H1 (cell line): ENCODE measurements at regions not wholly inside any gene's neighbourhood (a gene's known extent, or its start where the extent isn't known, plus 50 kb on each side); places are given as distances from the start of the nearest gene placed in this dataset.

Experiments used
- CTCF ChIA-PET: fragments of 300-600 bp; sonication (Branson Sonifier 250); formaldehyde crosslinking; loops from one replicate; lab custom pipeline; 2021; ENCODE audit not compliant: partially characterized antibody; lab: Charles Lee
- POLR2A ChIA-PET: fragments of 300-600 bp; sonication (Branson Sonifier 250); formaldehyde crosslinking; loops from one replicate; lab custom pipeline; 2021; ENCODE audit warnings: inconsistent platforms; ENCODE audit not compliant: partially characterized antibody; lab: Charles Lee
- DNase-seq, 2 experiments: peaks; one replicate each; pipeline versions ENCODE4 v3.0.0 to v3.0.0-alpha.2; 2010 to 2022; ENCODE audit warnings: low spot score in 2 of 2, low read depth in 1 of 2, mixed read lengths in 1 of 2
- FAIRE-seq: peaks from 2 replicates; lab custom pipeline; 2011; peaks lifted over from hg19 to GRCh38; lab: Jason Lieb, UNC
- H2AFZ ChIP-seq: 2 replicates; pipeline ENCODE4 v1.8.1; 2012; ENCODE audit warnings: low read length, inconsistent platforms
- H2AK5ac ChIP-seq: 2 replicates; pipeline ENCODE4 v1.6.1; 2013; ENCODE audit warnings: low read depth, low read length
- H2BK120ac ChIP-seq: replicated peaks from 2 replicates; pipeline ENCODE3; 2013; ENCODE audit warnings: low read depth, low read length, inconsistent platforms
- H2BK12ac ChIP-seq: 2 replicates; pipeline ENCODE4 v1.6.1; 2013; ENCODE audit warnings: low read depth, low read length
- H2BK15ac ChIP-seq: 2 replicates; pipeline ENCODE4 v1.6.1; 2013; ENCODE audit warnings: low read length
- H2BK20ac ChIP-seq: 2 replicates; pipeline ENCODE4 v1.6.1; 2013; ENCODE audit warnings: low read length
- H2BK5ac ChIP-seq: 2 replicates; pipeline ENCODE4 v1.6.1; 2013; ENCODE audit warnings: low read depth, low read length
- H3K14ac ChIP-seq: 2 replicates; pipeline ENCODE4 v1.6.1; 2013; ENCODE audit warnings: inconsistent platforms; ENCODE audit not compliant: insufficient read length
- H3K18ac ChIP-seq: 2 replicates; pipeline ENCODE4 v1.6.1; 2013; ENCODE audit warnings: low read length; ENCODE audit errors: extremely low read depth
- H3K23ac ChIP-seq: 2 replicates; pipeline ENCODE4 v1.6.1; 2013; ENCODE audit warnings: inconsistent platforms; ENCODE audit not compliant: insufficient read length
- H3K23me2 ChIP-seq: 2 replicates; pipeline ENCODE4 v1.6.1; 2013; ENCODE audit warnings: low read depth, low read length
- H3K27ac ChIP-seq: 2 replicates; pipeline ENCODE4 v1.6.1; 2011; ENCODE audit warnings: low read depth, low read length, inconsistent platforms
- H3K27me3 ChIP-seq, 4 experiments: replicated peaks in 1 of 4; 1 replicate in 1 of 4; 2 replicates in 3 of 4; pipeline versions ENCODE4 v1.6.1 to v1.8.1; 2011 to 2013; ENCODE audit warnings: low read length in 3 of 4, mild to moderate bottlenecking in 3 of 4, inconsistent platforms in 2 of 4, mixed read lengths in 2 of 4, moderate library complexity in 1 of 4; ENCODE audit not compliant: control insufficient read depth in 3 of 4, insufficient read depth in 3 of 4; ENCODE audit errors: extremely low read depth in 1 of 4
- H3K36me3 ChIP-seq, 4 experiments: 2 replicates each; pipeline versions ENCODE4 v1.6.1 to v1.8.1; 2011 to 2013; ENCODE audit warnings: mild to moderate bottlenecking in 4 of 4, low read length in 3 of 4, moderate library complexity in 2 of 4, control low read depth in 1 of 4, inconsistent platforms in 1 of 4; ENCODE audit not compliant: insufficient read depth in 4 of 4, control insufficient read depth in 2 of 4
- H3K4ac ChIP-seq: replicated peaks from 2 replicates; pipeline ENCODE3; 2013; ENCODE audit warnings: low read length, low read depth, mixed read lengths, inconsistent platforms; ENCODE audit not compliant: insufficient read length
- H3K4me1 ChIP-seq, 4 experiments: replicated peaks in 1 of 4; 1 replicate in 1 of 4; 2 replicates in 3 of 4; pipeline versions ENCODE4 v1.6.1 to v1.8.1; 2011 to 2013; ENCODE audit warnings: low read length in 3 of 4, inconsistent platforms in 2 of 4, mixed read lengths in 1 of 4; ENCODE audit not compliant: insufficient read depth in 4 of 4, control insufficient read depth in 3 of 4
- H3K4me2 ChIP-seq, 2 experiments: 2 replicates each; pipeline versions ENCODE4 v1.6.1 to v1.8.1; 2011 to 2013; ENCODE audit warnings: low read depth in 2 of 2, low read length in 2 of 2, control low read depth in 1 of 2, inconsistent platforms in 1 of 2, mild to moderate bottlenecking in 1 of 2; ENCODE audit not compliant: insufficient read depth in 1 of 2
- H3K4me3 ChIP-seq, 4 experiments: fragments of 200-600, 300-600 bp in 1 of 4; sonication (generic), shearing (Covaris generic), sonication (Bioruptor Twin) in 1 of 4; 2 replicates each; pipeline versions ENCODE4 v1.5.1 to v1.8.1; 2011 to 2016; ENCODE audit warnings: low read length in 4 of 4, low read depth in 3 of 4, control low read depth in 2 of 4, inconsistent platforms in 2 of 4, mild to moderate bottlenecking in 2 of 4, mixed read lengths in 1 of 4, moderate library complexity in 1 of 4; ENCODE audit not compliant: insufficient read depth in 2 of 4; ENCODE audit errors: extremely low read depth in 1 of 4
- H3K56ac ChIP-seq: replicated peaks from 2 replicates; pipeline ENCODE3; 2013; ENCODE audit warnings: low read depth, mild to moderate bottlenecking, mixed read lengths, low read length, inconsistent platforms; ENCODE audit not compliant: insufficient read length
- H3K79me1 ChIP-seq: 2 replicates; pipeline ENCODE4 v1.6.1; 2013; ENCODE audit warnings: low read depth, low read length, control low read depth
- H3K79me2 ChIP-seq, 2 experiments: 2 replicates each; pipeline versions ENCODE4 v1.6.1 to v1.8.1; 2012 to 2013; ENCODE audit warnings: low read length in 2 of 2, mild to moderate bottlenecking in 2 of 2, inconsistent platforms in 1 of 2; ENCODE audit not compliant: insufficient read depth in 2 of 2, control insufficient read depth in 1 of 2
- H3K9ac ChIP-seq, 4 experiments: replicated peaks in 1 of 4; 1 replicate in 1 of 4; 2 replicates in 3 of 4; pipeline versions ENCODE4 v1.6.1 to v1.8.1; 2011 to 2013; ENCODE audit warnings: low read depth in 3 of 4, low read length in 3 of 4, control low read depth in 2 of 4, mild to moderate bottlenecking in 2 of 4, moderate library complexity in 2 of 4, inconsistent platforms in 1 of 4; ENCODE audit errors: extremely low read depth in 1 of 4
- H3K9me3 ChIP-seq, 2 experiments: 2 replicates each; pipeline versions ENCODE4 v1.6.1 to v1.8.1; 2012 to 2013; ENCODE audit warnings: mild to moderate bottlenecking in 2 of 2, moderate library complexity in 2 of 2, control low read depth in 1 of 2, inconsistent platforms in 1 of 2, low read depth in 1 of 2, low read length in 1 of 2, mixed read lengths in 1 of 2; ENCODE audit not compliant: insufficient read depth in 2 of 2
- H4K20me1 ChIP-seq, 2 experiments: replicated peaks in 1 of 2; 2 replicates each; pipeline versions ENCODE3 to v1.8.1; 2011 to 2013; ENCODE audit warnings: inconsistent platforms in 2 of 2, low read length in 2 of 2, mild to moderate bottlenecking in 1 of 2; ENCODE audit not compliant: insufficient read depth in 2 of 2, control insufficient read depth in 1 of 2
- H4K5ac ChIP-seq: 2 replicates; pipeline ENCODE4 v1.6.1; 2013; ENCODE audit warnings: low read length, low read depth, mixed read lengths, inconsistent platforms; ENCODE audit not compliant: insufficient read length
- H4K8ac ChIP-seq: 2 replicates; pipeline ENCODE4 v1.8.0; 2013; ENCODE audit warnings: mild to moderate bottlenecking, moderate library complexity, low read length, inconsistent platforms; ENCODE audit not compliant: insufficient read depth; ENCODE audit errors: extremely low read depth
- H4K91ac ChIP-seq: replicated peaks from 2 replicates; pipeline ENCODE3; 2013; ENCODE audit warnings: low read length, mixed read lengths, inconsistent platforms; ENCODE audit not compliant: insufficient read length
- CHD2 ChIP-seq: IDR thresholded peaks from 2 replicates; pipeline ENCODE4 v1.6.1; 2012; ENCODE audit warnings: low read length, improper control_type of control experiment
- EP300 ChIP-seq, 2 experiments: IDR thresholded peaks; 1 replicate in 1 of 2; 2 replicates in 1 of 2; pipeline ENCODE4 v1.6.1; 2011 to 2012; ENCODE audit warnings: low read depth in 2 of 2, low read length in 2 of 2, mild to moderate bottlenecking in 2 of 2, borderline replicate concordance in 1 of 2, inconsistent platforms in 1 of 2, moderate library complexity in 1 of 2
- FOSL1 ChIP-seq: IDR thresholded peaks from 2 replicates; pipeline ENCODE4 v1.6.1; 2011; ENCODE audit warnings: mild to moderate bottlenecking, low read depth, low read length, moderate library complexity; ENCODE audit not compliant: insufficient read depth
- MAFK ChIP-seq: IDR thresholded peaks from 2 replicates; pipeline ENCODE4 v1.6.1; 2012; ENCODE audit warnings: low read depth, mild to moderate bottlenecking, improper control_type of control experiment, low read length
- NRF1 ChIP-seq: IDR thresholded peaks from 2 replicates; pipeline ENCODE4 v1.6.1; 2011; ENCODE audit warnings: mild to moderate bottlenecking, low read depth, low read length, improper control_type of control experiment
- PHF8 ChIP-seq: fragments of 200-600 bp; sonication (generic); conservative IDR thresholded peaks from 2 replicates; pipeline ENCODE4 v1.7.1; 2012; ENCODE audit warnings: low read depth, mild to moderate bottlenecking, inconsistent platforms, low read length, moderate library complexity
- POU5F1 ChIP-seq: IDR thresholded peaks from 2 replicates; pipeline ENCODE4 v1.6.1; 2011; ENCODE audit warnings: low read depth, mild to moderate bottlenecking, low read length, moderate library complexity
- SP4 ChIP-seq: IDR thresholded peaks from 2 replicates; pipeline ENCODE4 v1.6.1; 2012; ENCODE audit warnings: low read length, inconsistent platforms
- YY1 ChIP-seq: IDR thresholded peaks from 2 replicates; pipeline ENCODE4 v1.6.1; 2011; ENCODE audit warnings: low read depth, mild to moderate bottlenecking, low read length
- WGBS, 2 experiments: shearing (Covaris generic) in 1 of 2; methylation state at CpG; one replicate each; pipeline versions ENCODE4 v1.1.6 to v1.1.7; 2013 to 2015; ENCODE audit warnings: low lambda C conversion rate in 2 of 2, mixed read lengths in 2 of 2, inconsistent platforms in 1 of 2, low coverage in 1 of 2, missing lambda C conversion rate in 1 of 2; ENCODE audit not compliant: insufficient replicate concordance in 2 of 2, insufficient coverage in 1 of 2, insufficient read length in 1 of 2; ENCODE audit errors: extremely low coverage in 1 of 2, missing lambda C conversion rate in 1 of 2; 5-methylcytosine and 5-hydroxymethylcytosine counted together
- TF ChIP-seq, protein P1 (sequence below): IDR thresholded peaks from 2 replicates; pipeline ENCODE4 v1.6.1; 2012; ENCODE audit warnings: low read length, inconsistent platforms

DNA sequence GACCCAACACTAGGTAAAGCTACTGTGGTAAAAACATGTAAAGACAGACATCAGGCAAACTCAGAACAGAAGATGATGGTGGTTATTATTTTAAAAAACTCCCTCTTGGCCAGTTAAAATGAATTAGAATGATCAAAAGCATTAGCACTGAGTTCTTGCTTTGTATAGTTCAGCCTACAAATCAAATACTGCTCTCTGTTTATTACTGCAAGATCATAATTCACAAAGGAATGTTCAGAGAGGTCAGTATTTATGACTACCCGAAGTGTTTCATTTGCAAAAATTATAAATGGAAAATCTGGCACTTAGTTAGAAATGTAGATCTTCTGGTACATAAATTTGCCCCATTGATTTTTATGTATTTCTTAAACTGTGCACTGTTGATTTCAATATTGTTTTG, 140.3 kb upstream of the PPP2R2B start:
- Histone ChIP-seq H2BK12ac (no peak overlapping the region), H3K27me3 (no peaks in the 10 kb centered on the region), H3K23ac (no peak overlapping the region), H3K9ac (no peak overlapping the region), H4K5ac (no peak overlapping the region), H3K9me3 (no peaks in the 10 kb centered on the region), H3K4me1 (peaks cover 0 to 2% (median 0%) of the 10 kb centered on the region in 4 experiments; a peak in 2 of 7 replicates), H4K8ac (no peak overlapping the region), H2AK5ac (no peak overlapping the region), H3K79me1 (no peaks in the 10 kb centered on the region), H3K4me3 (no peak overlapping the region), H2BK5ac (no peak overlapping the region), H3K23me2 (no peaks in the 10 kb centered on the region), H2BK20ac (no peak overlapping the region), H2BK120ac (no peak overlapping the region), H3K4ac (no peak overlapping the region), H2BK15ac (no peak overlapping the region), H4K91ac (no peak overlapping the region), H3K56ac (no peak overlapping the region), H3K14ac (no peak overlapping the region), H3K27ac (no peak overlapping the region), H3K36me3 (no peaks in the 10 kb centered on the region), H2AFZ (no peak overlapping the region), H3K79me2 (no peaks in the 10 kb centered on the region), H4K20me1 (no peaks in the 10 kb centered on the region), H3K4me2 (no peak overlapping the region), H3K18ac (no peak overlapping the region)
- TF ChIP-seq EP300 (IDR thresholded peaks at IDR 0.05; ENCODE audit: borderline replicate concordance in 1 of 2, low read depth in 2 of 2, low read length in 2 of 2) (no peak), SP4 (no peak), NRF1 (no peak), MAFK (no peak), POU5F1 (no peak), CHD2 (no peak), PHF8 (no peak), FOSL1 (no peak), YY1 (no peak)
- TF ChIP-seq, protein P1, sequence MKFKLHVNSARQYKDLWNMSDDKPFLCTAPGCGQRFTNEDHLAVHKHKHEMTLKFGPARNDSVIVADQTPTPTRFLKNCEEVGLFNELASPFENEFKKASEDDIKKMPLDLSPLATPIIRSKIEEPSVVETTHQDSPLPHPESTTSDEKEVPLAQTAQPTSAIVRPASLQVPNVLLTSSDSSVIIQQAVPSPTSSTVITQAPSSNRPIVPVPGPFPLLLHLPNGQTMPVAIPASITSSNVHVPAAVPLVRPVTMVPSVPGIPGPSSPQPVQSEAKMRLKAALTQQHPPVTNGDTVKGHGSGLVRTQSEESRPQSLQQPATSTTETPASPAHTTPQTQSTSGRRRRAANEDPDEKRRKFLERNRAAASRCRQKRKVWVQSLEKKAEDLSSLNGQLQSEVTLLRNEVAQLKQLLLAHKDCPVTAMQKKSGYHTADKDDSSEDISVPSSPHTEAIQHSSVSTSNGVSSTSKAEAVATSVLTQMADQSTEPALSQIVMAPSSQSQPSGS: no peak
- POLR2A ChIA-PET: no interaction called here
- DNase-seq: no peak
- no peak for FAIRE-seq
- WGBS, 2 experiments: 94% methylated on average over 1 of the region's 1 CpG; no CpG with 5 or more reads in 1 of the 2 experiments
- CTCF ChIA-PET: no interaction called here
